Occipital lobe (tissue), 1 donor: ENCODE measurements at regions not wholly inside any gene's neighbourhood (a gene's known extent, or its start where the extent isn't known, plus 50 kb on each side); places are given as distances from the start of the nearest gene placed in this dataset.

Source experiments
- DNase-seq: peaks from one replicate; lab custom pipeline; 2025; lab: John Stamatoyannopoulos, UW

DNA sequence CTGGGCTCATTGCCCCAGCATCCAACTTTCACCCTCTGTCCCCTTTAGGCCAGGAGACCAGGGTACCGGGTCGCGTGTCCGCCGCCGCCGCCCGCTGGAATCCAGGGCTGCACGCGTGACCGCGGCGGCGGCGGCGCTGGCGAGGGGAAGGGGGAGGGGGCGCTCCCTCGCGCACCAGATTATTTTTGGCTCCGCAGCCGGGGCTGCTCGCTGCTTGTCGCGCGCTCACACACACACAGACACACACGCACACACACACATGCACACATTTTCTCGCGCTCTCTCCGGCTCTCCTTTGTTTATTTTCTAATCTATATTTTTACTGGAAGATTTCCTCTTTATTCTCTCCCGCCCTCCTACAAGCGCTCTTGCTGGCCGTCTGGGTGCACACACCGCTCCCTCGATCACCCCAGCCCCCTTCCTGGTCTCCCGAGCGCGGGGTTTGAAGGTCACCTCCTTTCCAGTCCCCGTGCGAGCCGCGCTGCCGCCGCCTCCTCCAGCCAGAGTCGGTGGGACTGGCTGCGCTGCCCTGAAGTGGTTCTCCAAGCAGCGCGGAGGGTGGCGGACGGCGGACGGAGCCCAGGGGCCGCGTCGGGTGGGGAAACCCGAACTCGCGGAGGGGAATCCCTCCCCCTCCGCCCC is 921.4 kb upstream of the EEF2KMT start:
- DNase-seq = no peak

DNA sequence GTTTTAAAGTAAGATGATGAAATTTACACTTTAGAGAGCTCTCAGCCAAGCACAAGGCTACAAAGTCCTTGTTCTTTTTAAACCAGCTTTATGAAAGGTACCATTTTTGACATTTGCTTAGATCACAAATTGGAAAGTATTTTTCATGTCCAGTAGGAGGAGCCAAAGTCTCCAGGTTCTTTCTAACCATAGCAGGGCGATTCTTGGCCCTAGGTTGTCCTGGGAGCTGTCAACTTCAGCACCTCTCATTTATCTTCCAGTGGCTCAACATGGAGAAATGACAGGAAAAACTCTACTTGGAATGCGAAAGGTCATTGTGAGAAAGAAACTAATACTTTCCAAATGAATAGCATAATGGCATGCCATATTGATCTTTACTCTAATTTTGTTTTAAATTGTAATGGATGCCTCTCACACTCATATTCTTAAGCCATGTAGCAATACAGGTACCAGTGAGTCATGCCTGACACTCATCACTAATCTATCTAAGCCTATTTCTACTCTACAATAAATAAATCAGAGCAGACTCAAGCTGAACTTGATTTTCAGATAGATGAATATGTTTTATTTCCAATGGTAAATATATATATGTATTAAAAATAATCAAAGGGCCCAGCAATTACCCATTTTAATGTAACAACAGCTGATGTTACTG is 919.1 kb upstream of the EEF2KMT start:
- DNase-seq = no peak

DNA sequence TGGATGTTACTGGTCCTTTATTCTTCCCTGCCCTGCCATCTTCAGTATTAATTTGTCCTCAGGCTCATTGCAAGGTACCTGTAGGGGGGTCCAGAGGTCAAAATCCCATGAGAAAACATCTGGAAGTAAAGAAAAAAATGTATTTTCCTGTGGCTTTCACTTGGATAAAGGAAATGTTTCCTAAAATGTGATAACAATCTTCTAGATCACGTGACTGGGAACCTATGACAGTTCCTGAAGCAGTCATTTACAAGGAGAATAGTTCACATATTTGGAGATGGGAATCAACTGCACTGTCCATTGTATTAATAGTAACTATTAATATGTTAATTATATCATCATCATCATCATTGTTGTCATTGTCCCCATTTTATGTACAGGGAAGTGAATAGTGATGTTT is 915.1 kb upstream of the EEF2KMT start:
- DNase-seq = no peak

DNA sequence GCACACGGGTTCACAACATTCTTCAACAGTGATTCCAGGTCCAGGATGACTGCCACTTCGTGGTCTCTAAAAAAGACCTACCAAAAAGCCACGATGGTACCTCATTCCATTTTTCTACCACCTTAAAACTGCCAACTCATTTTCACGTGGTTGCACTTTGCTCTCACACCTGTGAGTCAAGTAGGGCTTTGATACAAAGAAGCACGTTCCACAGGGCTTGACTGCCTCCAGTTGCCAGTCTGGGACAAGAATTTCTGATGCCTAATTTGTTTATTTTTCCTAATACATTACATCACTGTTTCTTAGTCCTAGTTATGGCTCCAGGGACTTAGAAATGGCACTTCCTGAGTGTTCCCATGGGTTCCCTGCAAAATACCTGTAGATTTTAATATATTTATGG is 911.6 kb upstream of the EEF2KMT start:
- DNase-seq = no peak

DNA sequence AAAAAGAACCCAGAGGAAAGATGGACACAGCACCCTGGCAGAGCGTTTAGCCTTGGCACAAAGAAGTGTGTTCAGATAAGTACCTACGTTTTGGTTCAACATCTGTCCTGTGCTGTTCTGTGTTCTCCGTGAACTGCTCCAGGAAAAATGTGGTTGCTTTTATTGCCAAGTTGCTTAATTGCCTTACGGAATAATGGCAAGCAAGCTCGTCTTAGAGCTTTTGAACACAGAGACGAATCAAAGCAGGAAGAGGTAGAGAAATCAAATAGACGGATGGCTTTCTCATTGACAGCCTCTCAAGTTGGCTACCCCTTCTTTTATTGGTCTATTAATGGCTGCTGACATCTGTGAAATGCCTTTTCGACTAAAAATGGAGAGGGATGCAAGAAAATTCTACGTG is 911.1 kb upstream of the EEF2KMT start:
- no peak for DNase-seq

DNA sequence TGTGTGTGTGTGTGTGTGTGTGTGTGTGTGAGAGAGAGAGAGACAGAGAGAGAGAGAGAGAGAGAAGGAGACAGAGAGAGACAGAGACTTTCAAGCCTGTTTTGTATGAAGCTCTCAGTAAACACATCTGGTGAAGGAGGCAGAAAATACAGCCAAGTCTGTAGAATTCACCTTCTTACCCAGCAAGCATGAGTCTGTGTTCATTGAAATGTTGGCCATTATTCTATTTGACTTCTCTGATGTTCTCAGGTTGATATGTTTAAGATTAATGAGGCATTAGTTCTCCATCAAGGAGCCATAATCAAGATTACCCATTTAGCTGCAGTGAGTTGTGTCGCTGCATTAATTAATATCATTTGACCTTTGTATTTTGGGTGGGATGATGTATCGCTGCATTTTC is 895.8 kb upstream of the EEF2KMT start:
- no peak for DNase-seq

DNA sequence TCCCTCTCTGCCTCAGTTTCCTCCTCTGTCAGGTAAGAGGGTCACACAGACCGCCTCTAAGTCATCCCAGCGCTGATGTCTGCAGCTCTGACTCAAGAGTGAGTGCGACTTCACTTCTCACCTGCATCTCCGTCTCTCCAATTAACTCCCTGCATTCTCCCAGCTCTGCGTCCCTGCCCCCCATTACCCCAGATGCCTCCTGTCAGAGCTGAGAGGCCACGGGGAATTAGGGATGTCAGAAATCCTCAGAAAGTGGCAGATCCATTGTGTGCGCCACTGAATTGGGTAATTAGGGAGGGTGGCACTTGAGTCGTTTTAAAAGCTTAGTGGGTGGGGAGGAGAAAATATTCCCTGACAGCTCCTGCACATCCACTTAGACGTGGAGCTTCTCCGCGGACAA is 885.4 kb upstream of the EEF2KMT start:
- no peak for DNase-seq

DNA sequence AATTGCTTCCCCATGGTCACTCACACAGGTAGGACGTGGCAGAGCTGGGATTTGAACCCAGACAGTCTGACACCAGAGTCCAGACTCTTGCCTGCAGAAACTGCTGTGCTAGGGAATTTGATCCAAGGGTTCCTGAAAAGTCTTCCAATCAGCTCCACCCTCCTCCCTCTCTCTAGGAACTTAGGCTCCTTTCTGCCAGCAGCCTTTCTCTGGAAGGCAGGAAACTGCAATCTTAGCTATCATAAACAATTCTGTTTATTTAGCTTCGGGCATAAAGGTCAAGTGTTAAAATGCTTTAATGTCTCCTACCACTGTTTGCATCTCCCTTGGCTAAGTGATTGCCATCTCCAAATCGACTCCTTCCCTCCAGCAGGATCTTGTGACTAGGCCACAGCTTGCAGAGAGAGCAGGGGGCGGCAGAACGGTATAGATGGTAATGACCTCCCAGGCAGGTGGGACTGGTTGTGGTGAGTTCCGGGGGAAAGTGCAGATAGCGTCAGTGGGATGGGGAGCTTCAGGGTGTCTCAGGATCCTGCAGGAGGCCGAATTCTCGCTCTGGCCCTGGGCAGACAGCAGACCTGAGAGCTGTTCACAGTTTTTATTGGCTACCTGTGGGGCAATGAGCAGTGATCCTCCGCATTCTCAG is 882.4 kb upstream of the EEF2KMT start:
- no peak for DNase-seq

DNA sequence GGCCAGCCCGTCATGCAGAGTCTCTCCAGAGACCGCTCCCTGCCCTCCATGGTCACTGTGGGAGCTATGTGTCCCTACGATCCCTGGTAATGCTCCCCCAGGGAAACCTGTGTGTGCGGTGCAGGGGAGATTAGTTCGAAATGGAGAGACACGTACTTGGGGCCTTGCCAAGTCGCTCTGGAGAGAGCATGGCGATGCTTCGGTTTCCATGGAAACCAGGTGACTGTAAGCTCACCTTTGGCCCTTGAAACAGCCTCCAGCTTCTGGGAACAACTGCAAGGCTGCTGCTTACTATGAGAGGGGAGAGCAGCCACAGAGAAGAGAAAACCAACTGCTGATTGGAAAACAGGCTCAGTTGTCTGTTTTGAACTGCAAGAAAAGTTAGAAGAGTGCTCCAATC is 879.7 kb upstream of the EEF2KMT start:
- DNase-seq = no peak

DNA sequence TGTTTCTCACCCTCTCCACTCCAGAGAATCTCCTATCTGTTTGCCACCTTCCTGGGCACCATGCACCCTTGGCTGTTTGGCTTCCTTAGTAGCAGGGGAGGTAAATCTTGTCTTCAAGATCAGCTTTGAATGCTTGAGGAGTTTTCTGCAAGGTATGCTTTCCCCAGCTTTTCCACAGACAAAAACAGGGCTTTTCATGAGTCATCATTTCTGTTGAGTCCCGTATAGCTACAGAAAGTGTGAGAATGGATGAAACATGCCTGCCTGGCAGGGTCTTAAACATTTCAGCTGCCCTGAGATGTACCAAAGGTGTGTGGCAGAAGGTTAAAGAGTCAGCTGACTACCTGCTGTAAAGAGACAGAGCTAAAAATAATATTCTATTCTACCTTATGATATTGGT is 875.2 kb upstream of the EEF2KMT start:
- DNase-seq = no peak

DNA sequence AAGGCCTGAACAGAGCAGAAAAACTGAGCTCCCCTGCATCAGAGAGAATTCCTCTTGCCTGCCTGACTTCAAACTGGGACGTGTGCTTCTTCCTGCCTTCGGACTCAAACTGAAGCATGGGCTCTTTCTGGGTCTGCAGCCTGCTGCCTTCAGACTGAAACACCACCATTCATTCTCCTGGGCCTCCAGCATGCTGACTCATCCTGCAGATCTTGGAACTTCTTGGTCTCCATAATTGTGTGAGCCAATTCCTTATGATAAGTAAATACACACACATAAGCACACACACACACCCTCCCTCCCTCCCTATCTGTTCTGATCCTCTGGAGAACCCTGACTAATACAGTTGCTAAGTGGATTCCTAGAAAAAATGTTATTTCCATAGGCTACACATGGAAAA is 874.3 kb upstream of the EEF2KMT start:
- no peak for DNase-seq

DNA sequence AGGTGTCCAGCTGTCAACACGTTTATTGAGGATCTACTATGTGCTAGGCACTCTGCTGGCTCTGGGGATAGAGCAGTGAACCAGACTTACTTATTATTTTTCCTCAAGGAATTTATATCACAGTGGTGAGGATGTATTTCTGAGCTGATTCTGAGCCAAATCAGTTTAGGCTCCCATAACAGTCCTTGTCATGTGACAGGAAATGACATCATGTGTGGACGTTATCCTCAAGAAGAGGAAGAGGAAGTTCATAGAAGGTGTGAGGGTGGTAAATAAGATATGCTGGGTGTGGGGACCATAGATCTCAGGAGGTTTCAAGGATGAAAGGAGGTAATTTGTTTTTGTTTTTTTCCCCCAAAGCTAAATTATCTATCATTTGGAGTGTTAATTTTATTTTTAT is 873.5 kb upstream of the EEF2KMT start:
- DNase-seq = no peak

DNA sequence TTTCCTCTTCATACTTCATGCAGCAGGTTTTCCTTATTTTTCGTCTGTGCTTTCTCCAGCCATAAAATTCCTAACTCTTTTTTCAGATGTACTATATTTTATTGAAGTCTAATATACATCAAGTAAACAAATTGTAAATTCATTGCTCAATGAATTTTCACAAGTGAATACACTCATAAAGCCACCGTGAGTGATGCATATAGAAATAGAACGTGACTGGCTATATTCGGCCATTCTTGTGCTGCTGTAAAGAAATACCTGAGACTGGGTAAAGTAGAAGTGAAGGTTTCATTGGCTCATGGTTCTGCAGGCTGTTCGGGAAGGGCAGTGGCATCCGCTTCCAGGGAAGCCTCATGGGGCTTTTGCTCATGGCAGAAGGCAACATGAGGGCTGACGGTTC is 868.4 kb upstream of the EEF2KMT start:
- DNase-seq = no peak

DNA sequence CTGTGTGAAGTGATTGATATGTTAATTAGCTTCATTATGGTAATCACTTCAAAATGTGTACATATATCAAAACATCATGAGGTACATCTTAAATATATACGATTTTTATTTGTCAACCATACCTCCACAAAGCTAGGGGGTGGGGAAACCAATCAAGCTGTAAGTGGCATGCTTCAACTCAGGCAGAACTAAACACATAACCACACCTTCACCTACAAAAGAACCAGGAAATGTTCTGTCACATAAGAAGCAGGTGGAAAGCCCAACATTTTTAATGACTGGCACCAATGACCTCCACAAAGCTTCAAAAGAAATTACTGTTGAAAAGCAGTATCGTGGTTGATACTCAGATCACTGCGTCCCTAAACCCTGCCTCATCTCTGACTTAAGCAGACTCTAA is 867.7 kb upstream of the EEF2KMT start:
- DNase-seq = no peak

DNA sequence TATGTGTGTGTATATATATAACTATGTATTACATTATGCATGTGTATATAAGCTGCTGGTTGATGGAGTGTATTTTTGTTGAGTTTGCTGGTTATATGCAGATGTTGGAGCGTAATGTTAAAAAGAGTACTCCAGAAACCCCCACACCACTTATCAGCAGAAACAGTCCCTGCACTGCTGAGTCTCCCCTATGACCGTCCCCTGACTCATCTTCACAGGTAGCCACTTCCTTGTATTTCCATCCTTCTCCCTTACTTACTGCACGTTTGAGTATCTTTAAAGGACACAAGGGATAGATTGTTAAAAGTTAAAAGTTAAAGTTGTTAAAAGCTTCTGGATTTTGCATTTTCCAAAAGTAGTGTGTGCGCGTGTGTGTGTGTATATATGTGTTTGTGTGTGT is 853.9 kb upstream of the EEF2KMT start:
- DNase-seq = no peak

DNA sequence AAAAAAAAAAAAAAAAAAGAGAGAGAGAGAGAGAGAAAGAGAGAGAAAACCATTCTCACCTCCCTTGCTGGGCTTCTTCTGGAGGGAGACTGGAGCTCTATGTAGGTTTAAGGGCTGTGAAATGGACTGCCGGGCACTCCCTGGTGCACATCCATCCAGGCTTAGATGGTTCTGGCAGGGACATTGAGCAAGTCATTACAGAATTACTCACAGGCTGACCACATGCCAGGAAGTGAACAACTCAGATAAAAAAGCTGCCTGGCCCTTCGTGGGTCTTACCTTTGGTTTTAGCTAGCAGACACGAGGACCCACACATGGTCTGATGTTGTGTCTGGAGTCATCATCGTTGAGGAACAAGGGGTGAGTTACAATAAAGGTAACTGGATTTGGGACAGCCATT is 847.4 kb upstream of the EEF2KMT start:
- DNase-seq = no peak

DNA sequence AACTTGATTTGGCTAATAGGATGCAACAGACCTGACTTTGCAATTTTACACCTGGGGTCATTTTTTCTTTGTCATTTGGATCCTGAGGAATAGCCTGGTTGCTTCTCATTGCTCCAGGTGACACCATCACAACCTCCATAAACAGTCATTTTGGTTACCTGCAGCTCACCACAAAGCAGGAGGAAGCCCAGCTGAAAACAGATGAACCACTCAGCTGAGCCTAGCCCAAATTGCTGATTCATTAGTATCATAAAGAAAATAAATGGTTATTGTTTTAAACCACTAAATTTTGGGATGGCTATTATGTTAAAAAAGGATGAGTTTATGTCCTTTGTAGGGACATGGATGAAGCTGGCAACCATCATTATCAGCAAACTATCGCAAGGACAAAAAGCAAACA is 841.0 kb upstream of the EEF2KMT start:
- no peak for DNase-seq

DNA sequence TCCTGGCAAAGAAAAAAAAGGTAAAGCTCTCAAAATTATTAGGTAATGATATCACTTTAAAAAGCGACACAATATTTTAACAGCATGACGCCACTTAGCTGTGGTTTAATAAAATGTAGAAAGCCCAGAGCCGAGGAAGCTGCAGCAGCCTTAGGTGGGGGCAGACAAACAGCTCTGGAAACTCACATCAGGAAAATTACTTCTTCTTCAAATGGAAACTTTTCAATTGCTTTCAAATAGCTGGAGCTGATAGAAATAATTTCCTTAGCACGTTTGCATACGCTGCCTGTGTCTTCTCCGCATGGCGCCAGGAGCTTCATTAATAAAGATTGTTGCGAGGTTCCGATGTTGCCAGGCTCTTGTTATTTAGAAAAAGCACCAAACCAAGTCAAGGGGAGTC is 835.3 kb upstream of the EEF2KMT start:
- no peak for DNase-seq

DNA sequence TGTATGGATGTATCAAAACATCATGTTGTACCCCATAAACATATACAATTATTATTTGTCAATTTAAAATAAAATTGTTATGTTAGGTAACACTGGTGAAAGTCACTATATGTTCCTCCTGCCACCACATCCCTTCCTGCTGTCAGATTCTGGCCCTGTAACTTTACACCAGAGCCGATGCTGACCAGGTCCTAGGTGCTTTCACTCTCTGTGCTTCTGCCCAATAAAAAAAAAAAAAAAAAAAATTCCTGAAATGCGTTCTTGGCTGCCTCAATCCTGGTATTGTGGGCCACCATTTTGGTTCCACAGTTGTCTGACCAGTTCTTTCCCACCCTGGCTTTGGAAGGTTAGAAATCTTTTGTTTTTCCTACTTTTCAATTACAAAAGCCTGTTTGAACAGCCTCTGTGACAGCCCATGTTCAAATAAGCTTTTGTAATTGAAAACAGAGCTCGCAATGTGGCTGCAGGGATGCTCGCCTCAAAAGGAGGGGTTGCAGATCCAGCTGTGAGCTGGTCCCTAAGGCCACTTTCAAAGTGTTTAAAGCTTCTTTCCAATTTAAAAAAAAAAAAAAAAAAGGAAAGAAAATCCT is 831.0 kb upstream of the EEF2KMT start:
- DNase-seq = no peak

DNA sequence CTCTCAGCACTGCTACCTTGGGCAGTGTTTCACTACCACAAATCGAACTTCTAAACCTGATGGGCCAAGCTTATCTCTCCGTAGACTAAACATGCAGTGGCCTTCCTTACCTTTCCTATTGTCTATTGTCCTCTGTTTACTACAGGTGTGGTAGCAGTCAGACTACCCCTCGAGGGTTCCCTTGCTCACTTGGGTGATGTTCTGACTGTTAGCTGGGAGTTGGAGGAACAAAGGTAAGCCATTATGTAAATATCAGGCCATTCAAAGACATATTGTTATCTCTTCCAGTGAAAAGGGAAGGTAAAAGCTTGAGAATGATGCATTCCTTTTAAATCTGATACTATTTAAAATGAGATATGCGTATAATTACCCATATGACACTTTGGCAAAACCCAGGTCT is 828.3 kb upstream of the EEF2KMT start:
- DNase-seq = no peak

DNA sequence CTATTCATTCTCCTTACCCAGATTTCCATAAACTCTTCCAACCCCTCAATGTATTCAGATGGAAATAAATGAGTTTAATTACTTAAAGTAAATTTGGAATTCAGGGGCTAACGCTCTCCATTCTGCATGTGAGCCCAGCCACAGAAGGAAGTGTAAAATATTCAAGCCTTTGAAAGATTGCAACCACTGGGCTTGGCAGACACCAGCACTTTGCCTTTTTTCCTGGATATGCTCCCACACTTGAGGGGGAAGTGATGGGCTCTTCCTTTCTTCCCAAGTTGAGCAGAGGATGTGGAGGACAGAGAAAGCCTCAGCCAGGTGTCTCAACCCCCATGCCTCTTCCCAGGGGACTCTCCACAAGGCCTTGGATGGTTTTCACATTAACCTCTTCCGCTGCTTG is 825.1 kb upstream of the EEF2KMT start:
- no peak for DNase-seq

DNA sequence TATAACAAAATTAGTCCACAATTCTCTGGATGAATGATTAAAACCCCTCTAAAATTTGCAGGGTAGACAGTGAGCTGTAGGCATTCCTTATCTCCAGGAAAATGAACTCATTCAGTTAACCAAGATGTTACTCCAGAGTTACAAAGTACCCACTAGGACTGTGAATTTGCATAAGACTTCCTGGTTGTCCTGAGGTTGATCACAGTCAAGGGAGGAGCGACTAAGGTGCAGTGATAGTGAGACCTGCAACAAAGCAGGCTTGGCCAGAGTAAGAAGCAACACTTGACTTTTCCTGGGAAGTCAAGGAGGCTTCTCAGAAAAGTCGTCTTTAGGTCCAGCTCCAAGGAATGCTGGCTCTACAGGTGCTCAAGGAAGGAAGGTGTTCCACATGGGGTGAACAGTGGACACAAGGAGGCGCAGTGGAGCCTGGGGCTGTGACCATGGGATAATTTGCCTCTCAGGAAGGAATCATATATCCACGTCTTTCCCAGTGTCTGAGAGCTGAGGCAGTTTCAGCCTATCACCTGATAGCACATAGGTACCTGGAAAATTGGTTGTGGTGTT is 821.1 kb upstream of the EEF2KMT start:
- DNase-seq = no peak
